ENCODE measurements at regions not wholly inside any gene's neighbourhood (a gene's known extent, or its start where the extent isn't known, plus 50 kb on each side); places are given as distances from the start of the nearest gene placed in this dataset.
A peak's percentile ranks its signal among the peaks of the same experiment; 100 is the strongest.
"Not testable (repeated sequence)": the region's sequence is repeated elsewhere in the genome, so short reads cannot be mapped to it uniquely, and the experiment has no call there.

DNA sequence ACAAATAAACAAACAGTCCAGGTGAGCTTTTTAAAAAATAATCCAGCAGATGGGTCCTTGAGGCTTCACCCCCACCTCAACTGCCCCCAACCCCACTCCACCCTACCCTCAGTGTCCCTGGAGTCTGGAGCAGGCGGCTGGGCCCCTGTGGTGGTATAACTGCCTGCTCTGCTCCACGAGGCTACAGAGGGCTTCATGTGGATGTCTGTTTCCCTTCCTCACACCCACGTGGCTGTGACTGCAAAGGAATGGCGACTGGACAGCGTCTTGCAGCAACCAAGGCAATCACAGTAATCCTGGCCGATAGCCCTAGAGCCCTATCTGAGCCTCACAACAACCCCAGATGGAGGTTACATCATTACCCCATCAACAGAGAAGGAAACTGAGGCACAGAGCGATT, 76.5 kb downstream of the SLC2A10 start:
- DNase-seq (ENCODE audit: low spot score), result no peak
- Mint-ChIP-seq H3K36me3 (ENCODE audit: low read depth) (no peaks in the 10 kb centered on the region), H3K27ac (ENCODE audit: unreplicated experiment) (no peak overlapping the region), H3K4me1 (ENCODE audit: low read depth) (peaks cover 11% of the 10 kb centered on the region), H3K9me3 (ENCODE audit: low read depth) (peaks cover 2% of the 10 kb centered on the region), H3K4me3 (ENCODE audit: unreplicated experiment) (no peak overlapping the region), H3K27me3 (ENCODE audit: low read depth) (peaks cover 5% of the 10 kb centered on the region)
- TF ChIP-seq, protein P1, sequence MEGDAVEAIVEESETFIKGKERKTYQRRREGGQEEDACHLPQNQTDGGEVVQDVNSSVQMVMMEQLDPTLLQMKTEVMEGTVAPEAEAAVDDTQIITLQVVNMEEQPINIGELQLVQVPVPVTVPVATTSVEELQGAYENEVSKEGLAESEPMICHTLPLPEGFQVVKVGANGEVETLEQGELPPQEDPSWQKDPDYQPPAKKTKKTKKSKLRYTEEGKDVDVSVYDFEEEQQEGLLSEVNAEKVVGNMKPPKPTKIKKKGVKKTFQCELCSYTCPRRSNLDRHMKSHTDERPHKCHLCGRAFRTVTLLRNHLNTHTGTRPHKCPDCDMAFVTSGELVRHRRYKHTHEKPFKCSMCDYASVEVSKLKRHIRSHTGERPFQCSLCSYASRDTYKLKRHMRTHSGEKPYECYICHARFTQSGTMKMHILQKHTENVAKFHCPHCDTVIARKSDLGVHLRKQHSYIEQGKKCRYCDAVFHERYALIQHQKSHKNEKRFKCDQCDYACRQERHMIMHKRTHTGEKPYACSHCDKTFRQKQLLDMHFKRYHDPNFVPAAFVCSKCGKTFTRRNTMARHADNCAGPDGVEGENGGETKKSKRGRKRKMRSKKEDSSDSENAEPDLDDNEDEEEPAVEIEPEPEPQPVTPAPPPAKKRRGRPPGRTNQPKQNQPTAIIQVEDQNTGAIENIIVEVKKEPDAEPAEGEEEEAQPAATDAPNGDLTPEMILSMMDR (IDR thresholded peaks at IDR 0.05), result no peak

DNA sequence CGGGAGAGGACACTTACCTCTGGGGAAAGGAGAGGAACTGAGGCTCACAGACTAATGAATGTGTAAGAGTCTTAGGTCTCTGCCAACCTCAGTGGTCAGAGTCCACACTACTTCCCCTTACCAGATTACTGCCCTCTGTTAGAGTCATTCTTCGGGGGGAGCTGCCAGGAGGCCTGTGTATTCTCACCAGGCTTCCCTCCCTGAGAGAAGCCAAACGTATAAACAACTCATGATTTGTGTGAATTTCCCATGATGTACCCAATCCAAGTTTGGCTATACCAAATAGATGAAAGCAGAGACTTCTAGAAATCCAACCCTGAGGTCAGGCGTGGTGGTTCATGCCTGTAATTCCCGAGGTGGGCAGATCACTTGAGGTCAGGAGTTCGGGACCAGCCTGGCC, 77.1 kb downstream of the SLC2A10 start:
- no peak for DNase-seq (ENCODE audit: low spot score)
- Mint-ChIP-seq H3K9me3 (ENCODE audit: low read depth) (peaks cover 2% of the 10 kb centered on the region), H3K27me3 (ENCODE audit: low read depth) (peaks cover 5% of the 10 kb centered on the region), H3K27ac (ENCODE audit: unreplicated experiment) (no peak overlapping the region), H3K36me3 (ENCODE audit: low read depth) (no peaks in the 10 kb centered on the region), H3K4me1 (ENCODE audit: low read depth) (peaks cover 11% of the 10 kb centered on the region), H3K4me3 (ENCODE audit: unreplicated experiment) (no peak overlapping the region)
- TF ChIP-seq, protein P1 (IDR thresholded peaks at IDR 0.05), result no peak

DNA sequence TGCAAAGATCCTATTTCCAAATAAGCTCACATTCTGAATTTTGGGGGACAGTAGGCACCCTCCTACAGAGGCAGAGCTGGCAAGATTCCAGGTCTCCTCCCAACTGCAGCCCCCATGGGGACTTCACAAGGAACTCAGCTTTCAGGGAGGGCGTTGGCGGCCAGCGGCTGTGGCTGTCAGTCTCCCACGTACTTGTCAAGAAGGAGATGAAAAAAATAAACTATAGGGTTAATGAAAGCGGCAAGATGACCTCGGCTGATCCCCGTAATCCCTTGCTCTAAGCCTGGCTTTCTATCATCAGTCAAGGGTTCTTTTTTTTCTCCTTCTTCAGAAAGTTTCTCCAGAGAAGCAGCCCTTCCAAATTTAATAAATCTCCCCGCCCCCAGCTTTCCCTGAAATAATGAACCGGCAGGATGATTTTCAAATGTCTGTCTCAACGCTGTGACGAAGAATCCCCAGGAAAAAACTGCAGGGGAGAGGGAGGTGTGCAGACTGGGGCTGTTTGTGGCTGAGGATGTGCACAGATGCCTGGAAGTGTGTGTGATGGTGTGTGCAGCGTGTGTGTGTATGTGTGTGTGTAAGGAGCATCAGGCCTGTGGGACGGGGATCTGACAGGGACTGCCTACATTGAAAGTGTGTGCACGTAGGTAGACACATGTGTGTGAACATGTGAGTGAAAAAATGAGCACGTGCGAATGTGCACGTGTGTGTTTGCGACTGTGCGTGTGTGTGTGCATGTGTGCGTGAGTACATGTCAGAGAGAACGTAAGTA, 78.7 kb downstream of the SLC2A10 start:
- H3K27ac Mint-ChIP-seq (ENCODE audit: unreplicated experiment), result no peak overlapping the region
- H3K36me3 Mint-ChIP-seq (ENCODE audit: low read depth), result no peaks in the 10 kb centered on the region
- peaks cover 11% of the 10 kb centered on the region for H3K4me1 Mint-ChIP-seq (ENCODE audit: low read depth)
- TF ChIP-seq, protein P1 (IDR thresholded peaks at IDR 0.05), result no peak
- no peak overlapping the region for H3K4me3 Mint-ChIP-seq (ENCODE audit: unreplicated experiment)
- peak; percentile 38 for DNase-seq (ENCODE audit: low spot score)
- peaks cover 2% of the 10 kb centered on the region for H3K9me3 Mint-ChIP-seq (ENCODE audit: low read depth)
- peaks cover 16% of the 10 kb centered on the region for H3K27me3 Mint-ChIP-seq (ENCODE audit: low read depth)

DNA sequence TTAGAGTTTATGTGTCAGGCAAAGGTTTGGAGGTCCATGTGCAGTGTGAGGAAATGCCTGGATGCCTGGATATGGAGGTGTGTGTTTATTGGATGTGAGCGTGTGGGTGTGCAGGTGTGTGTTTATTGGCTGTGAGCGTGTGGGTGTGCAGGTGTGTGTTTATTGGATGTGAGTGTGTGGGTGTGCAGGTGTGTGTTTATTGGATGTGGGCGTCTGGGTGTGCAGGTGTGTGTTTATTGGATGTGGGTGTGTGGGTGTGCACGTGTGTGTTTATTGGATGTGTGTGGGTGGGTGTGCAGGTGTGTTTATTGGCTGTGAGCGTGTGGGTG, 79.3 kb downstream of the SLC2A10 start:
- peak; percentile 29 for DNase-seq (ENCODE audit: low spot score)
- peaks cover 11% of the 10 kb centered on the region for H3K4me1 Mint-ChIP-seq (ENCODE audit: low read depth)
- not testable (repeated sequence) for H3K36me3 Mint-ChIP-seq (ENCODE audit: low read depth); H3K27ac Mint-ChIP-seq (ENCODE audit: unreplicated experiment); H3K9me3 Mint-ChIP-seq (ENCODE audit: low read depth); H3K4me3 Mint-ChIP-seq (ENCODE audit: unreplicated experiment)
- peaks cover 21% of the 10 kb centered on the region for H3K27me3 Mint-ChIP-seq (ENCODE audit: low read depth)

DNA sequence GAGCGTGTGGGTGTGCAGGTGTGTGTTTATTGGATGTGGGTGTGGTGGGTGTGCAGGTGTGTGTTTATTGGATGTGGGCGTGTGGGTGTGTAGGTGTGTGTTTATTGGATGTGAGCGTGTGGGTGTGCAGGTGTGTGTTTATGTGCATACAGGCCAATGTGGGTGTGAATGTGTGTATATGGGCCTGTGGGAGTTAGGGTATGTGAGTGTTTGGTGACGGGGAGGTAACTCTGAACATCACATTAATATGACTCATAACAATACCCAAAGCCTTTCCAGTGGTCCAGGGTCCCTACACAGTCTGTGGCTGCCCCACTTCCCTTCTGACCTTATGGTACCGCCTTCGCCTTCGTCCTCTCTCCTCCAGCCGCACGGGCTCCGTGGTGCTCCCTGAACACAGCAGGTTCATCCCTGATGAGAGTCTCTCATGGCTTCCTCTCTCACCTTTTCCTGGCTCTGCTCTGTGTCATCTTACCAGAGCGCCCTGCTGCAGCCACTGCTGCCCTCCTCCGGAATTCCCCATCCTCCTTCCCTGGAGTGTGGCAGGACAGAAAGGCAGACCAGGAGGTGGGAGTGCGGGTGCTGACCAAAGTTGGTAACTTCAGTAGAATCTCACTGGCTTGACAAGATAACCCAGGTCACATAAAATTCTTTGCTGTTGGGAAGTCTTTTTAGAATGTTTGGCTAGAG, 80.0 kb downstream of the SLC2A10 start:
- Mint-ChIP-seq H3K36me3 (ENCODE audit: low read depth) (no peaks in the 10 kb centered on the region), H3K27me3 (ENCODE audit: low read depth) (peaks cover 29% of the 10 kb centered on the region)

More for the DNA sequence above, 80.0 kb downstream of the SLC2A10 start:
- Mint-ChIP-seq H3K27ac (ENCODE audit: unreplicated experiment) (no peak overlapping the region), H3K9me3 (ENCODE audit: low read depth) (peaks cover 2% of the 10 kb centered on the region), H3K4me3 (ENCODE audit: unreplicated experiment) (no peak overlapping the region), H3K4me1 (ENCODE audit: low read depth) (peaks cover 11% of the 10 kb centered on the region)
- peak; percentile 66 for DNase-seq (ENCODE audit: low spot score)
- TF ChIP-seq, protein P1 (IDR thresholded peaks at IDR 0.05), result no peak
